Endothelial cell of umbilical vein (primary cell): ENCODE measurements at regions not wholly inside any gene's neighbourhood (a gene's known extent, or its start where the extent isn't known, plus 50 kb on each side); places are given as distances from the start of the nearest gene placed in this dataset.

Experiments
- BruUV-seq: library from RNA; stranded (reverse); fragments of 400-500 nt; replicated peaks from 2 replicates; lab custom pipeline; 2021; lab: Mats Ljungman, UMichigan
- CTCF ChIA-PET: fragments of 300-600, 350-600 bp; sonication (Branson Sonifier 250); formaldehyde crosslinking; loops from one replicate; lab custom pipeline; 2021; ENCODE audit warnings: antibody characterized with exemption, inconsistent platforms; lab: Charles Lee
- POLR2A ChIA-PET: fragments of 300-600, 350-600 bp; sonication (Branson Sonifier 250); formaldehyde crosslinking; loops from one replicate; lab custom pipeline; 2021; ENCODE audit warnings: antibody characterized with exemption, inconsistent platforms; lab: Charles Lee
- DNase-seq: peaks from one replicate; pipeline ENCODE4 v3.0.0-alpha.2; 2011; ENCODE audit warnings: low read depth, low spot score
- FAIRE-seq: peaks from 2 replicates; lab custom pipeline; 2011; peaks lifted over from hg19 to GRCh38; lab: Jason Lieb, UNC
- H2AFZ ChIP-seq: 2 replicates; pipeline ENCODE4 v1.6.0; 2012; ENCODE audit warnings: low read depth, low read length, control low read depth, inconsistent platforms
- H3K27ac ChIP-seq: 2 replicates; pipeline ENCODE4 v1.5.1; 2011; ENCODE audit warnings: low read depth, mild to moderate bottlenecking, control low read depth, low read length, moderate library complexity; ENCODE audit not compliant: insufficient read depth
- H3K27me3 ChIP-seq, 2 experiments: 2 replicates each; pipeline versions ENCODE4 v1.6.0 to v1.6.1; 2011; ENCODE audit warnings: low read length in 2 of 2, mixed read lengths in 1 of 2; ENCODE audit not compliant: control insufficient read depth in 2 of 2, insufficient read depth in 2 of 2
- H3K36me3 ChIP-seq, 2 experiments: 2 replicates in 1 of 2; 3 replicates in 1 of 2; pipeline ENCODE4 v1.5.1; 2011; ENCODE audit warnings: low read length in 2 of 2, mild to moderate bottlenecking in 1 of 2, moderate library complexity in 1 of 2; ENCODE audit not compliant: control insufficient read depth in 2 of 2, insufficient read depth in 2 of 2; ENCODE audit errors: extremely low read depth in 1 of 2
- H3K4me1 ChIP-seq: 3 replicates; pipeline ENCODE4 v1.5.1; 2011; ENCODE audit warnings: mild to moderate bottlenecking, low read length; ENCODE audit not compliant: control insufficient read depth, insufficient read depth; ENCODE audit errors: extremely low read depth
- H3K4me2 ChIP-seq: 2 replicates; pipeline ENCODE4 v1.6.1; 2011; ENCODE audit warnings: low read length, control low read depth, mixed read lengths; ENCODE audit not compliant: insufficient read depth
- H3K4me3 ChIP-seq, 3 experiments: fragments of 200-600 bp in 1 of 3; sonication (generic), shearing (Covaris generic) in 1 of 3; replicated peaks in 1 of 3; 2 replicates each; pipeline ENCODE4 v1.5.1; 2011 to 2016; ENCODE audit warnings: control low read depth in 3 of 3, low read length in 3 of 3, mild to moderate bottlenecking in 2 of 3, inconsistent platforms in 1 of 3, low read depth in 1 of 3, moderate library complexity in 1 of 3; ENCODE audit not compliant: insufficient read depth in 1 of 3
- H3K79me2 ChIP-seq: 2 replicates; pipeline ENCODE4 v1.6.0; 2012; ENCODE audit warnings: low read length, inconsistent platforms; ENCODE audit not compliant: control insufficient read depth, insufficient read depth
- H3K9ac ChIP-seq: replicated peaks from 2 replicates; pipeline ENCODE3; 2011; ENCODE audit warnings: low read length, control low read depth; ENCODE audit not compliant: insufficient read depth; ENCODE audit errors: extremely low read depth
- H3K9me1 ChIP-seq: replicated peaks from 3 replicates; pipeline ENCODE4 v1.6.0; 2011; ENCODE audit warnings: mild to moderate bottlenecking, low read length; ENCODE audit not compliant: control insufficient read depth, insufficient read depth; ENCODE audit errors: extremely low read depth
- H3K9me3 ChIP-seq: replicated peaks from 2 replicates; pipeline ENCODE4 v1.5.1; 2012; ENCODE audit warnings: low read length, inconsistent platforms; ENCODE audit not compliant: control insufficient read depth, insufficient read depth
- H4K20me1 ChIP-seq: replicated peaks from 2 replicates; pipeline ENCODE3; 2011; ENCODE audit warnings: mild to moderate bottlenecking, low read length; ENCODE audit not compliant: control insufficient read depth, insufficient read depth; ENCODE audit errors: extremely low read depth
- CTCF ChIP-seq, 2 donors: IDR thresholded peaks; 1 replicate in 1 of 2; 2 replicates in 1 of 2; pipeline ENCODE4 v1.5.1; 2011; ENCODE audit warnings: low read length in 2 of 2, mild to moderate bottlenecking in 2 of 2, moderate library complexity in 2 of 2, control low read depth in 1 of 2, inconsistent platforms in 1 of 2, low read depth in 1 of 2; ENCODE audit not compliant: insufficient read depth in 1 of 2; ENCODE audit errors: extremely low read depth in 1 of 2
- EZH2 ChIP-seq: IDR thresholded peaks from 2 replicates; pipeline ENCODE4 v1.6.1; 2012; ENCODE audit warnings: borderline replicate concordance, low read depth, mild to moderate bottlenecking, moderate library complexity, low read length, inconsistent platforms; ENCODE audit not compliant: severe bottlenecking
- GATA2 ChIP-seq: IDR thresholded peaks from 2 replicates; pipeline ENCODE4 v1.7.0; 2011; ENCODE audit warnings: low read depth, mild to moderate bottlenecking, moderate library complexity, mixed read lengths, low read length; ENCODE audit not compliant: insufficient read length, insufficient read depth
- JUN ChIP-seq: IDR thresholded peaks from 2 replicates; pipeline ENCODE4 v1.6.1; 2011; ENCODE audit warnings: borderline replicate concordance, low read depth; ENCODE audit not compliant: insufficient read length, insufficient read depth
- POLR2A ChIP-seq: IDR thresholded peaks from 2 replicates; pipeline ENCODE4 v1.6.1; 2012; ENCODE audit warnings: low read depth, mild to moderate bottlenecking, control low read depth, low read length
- POLR2AphosphoS5 ChIP-seq: IDR thresholded peaks from 2 replicates; pipeline ENCODE4 v1.6.1; 2012; ENCODE audit warnings: low read depth, mild to moderate bottlenecking, control low read depth, low read length, moderate library complexity; ENCODE audit not compliant: insufficient read depth
- dilution Hi-C: fragments of 300-500 bp; cut with MboI; formaldehyde crosslinking; loops from one replicate; pipeline ENCODE4 v1.15.0; 2019; ENCODE audit warnings: low sequenced_read_pairs; ENCODE audit not compliant: extremely low pct_ligation_motif_present
- intact Hi-C: fragments of 100-400 bp; cut with micrococcal nuclease; formaldehyde crosslinking; loops from one replicate; pipeline ENCODE4 v1.10.0; 2022

DNA sequence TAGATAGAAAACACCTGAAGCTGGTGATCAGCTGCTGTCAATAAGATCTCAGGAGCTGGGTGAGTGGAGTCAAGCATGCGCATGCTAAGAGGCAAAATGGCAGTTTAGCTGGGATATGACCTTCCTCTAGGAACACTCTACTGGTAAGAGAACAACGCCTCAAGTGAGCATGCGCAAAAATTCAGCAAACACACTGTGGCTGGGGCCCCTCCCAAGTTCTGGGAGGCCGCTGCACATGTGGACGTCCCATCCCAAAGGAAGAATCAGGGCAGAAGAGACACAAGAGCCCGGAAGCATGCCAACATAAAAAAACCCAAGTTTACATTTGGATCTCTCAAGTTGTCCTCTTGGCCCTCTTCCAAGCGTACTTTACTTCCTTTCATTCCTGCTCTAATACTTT is 126.3 kb upstream of the F3 start:
- intact Hi-C loops = no loop called here
- Histone ChIP-seq H3K4me2 (no peak overlapping the region), H3K36me3 (no peaks in the 10 kb centered on the region), H3K79me2 (no peaks in the 10 kb centered on the region), H3K27ac (no peak overlapping the region), H3K9me3 (no peaks in the 10 kb centered on the region), H3K4me1 (no peaks in the 10 kb centered on the region), H3K9me1 (no peaks in the 10 kb centered on the region), H3K4me3 (no peak overlapping the region), H2AFZ (no peak overlapping the region), H3K27me3 (peaks cover 4 to 16% of the 10 kb centered on the region in 2 experiments), H3K9ac (no peak overlapping the region), H4K20me1 (no peaks in the 10 kb centered on the region)
- dilution Hi-C loops = no loop called here
- POLR2A ChIA-PET = no interaction called here
- no TSS peak for BruUV-seq
- no peak for FAIRE-seq
- CTCF ChIA-PET = no interaction called here
- no peak for TF ChIP-seq GATA2
- TF ChIP-seq JUN = no peak
- TF ChIP-seq EZH2 = no peak
- TF ChIP-seq CTCF (IDR thresholded peaks at IDR 0.05; ENCODE audit: extremely low read depth in 1 of 2, insufficient read depth in 1 of 2, low read depth in 1 of 2, low read length in 2 of 2) = no peak
- TF ChIP-seq POLR2AphosphoS5 = no peak
- DNase-seq = no peak

GRCh38 chr1:94666797-94667196 is 125.2 kb upstream of the F3 start:
- TF ChIP-seq POLR2A = no peak
- FAIRE-seq = no peak
- no peaks in the 10 kb centered on the region for H3K36me3 ChIP-seq
- H3K4me3 ChIP-seq = no peak overlapping the region
- H3K9ac ChIP-seq = no peak overlapping the region
- peaks cover 4 to 15% of the 10 kb centered on the region in 2 experiments for H3K27me3 ChIP-seq
- no peaks in the 10 kb centered on the region for H3K9me3 ChIP-seq
- H3K9me1 ChIP-seq = no peaks in the 10 kb centered on the region
- no peaks in the 10 kb centered on the region for H3K4me1 ChIP-seq
- DNase-seq = no peak
- POLR2A ChIA-PET = no interaction called here
- H3K79me2 ChIP-seq = no peaks in the 10 kb centered on the region
- no peak overlapping the region for H2AFZ ChIP-seq
- dilution Hi-C loops = no loop called here
- CTCF ChIA-PET = no interaction called here
- H4K20me1 ChIP-seq = no peaks in the 10 kb centered on the region
- H3K4me2 ChIP-seq = no peak overlapping the region
- intact Hi-C loops = no loop called here
- BruUV-seq = no TSS peak
- H3K27ac ChIP-seq = no peak overlapping the region
